ENCODE measurements at regions not wholly inside any gene's neighbourhood (a gene's known extent, or its start where the extent isn't known, plus 50 kb on each side); places are given as distances from the start of the nearest gene placed in this dataset.

DNA sequence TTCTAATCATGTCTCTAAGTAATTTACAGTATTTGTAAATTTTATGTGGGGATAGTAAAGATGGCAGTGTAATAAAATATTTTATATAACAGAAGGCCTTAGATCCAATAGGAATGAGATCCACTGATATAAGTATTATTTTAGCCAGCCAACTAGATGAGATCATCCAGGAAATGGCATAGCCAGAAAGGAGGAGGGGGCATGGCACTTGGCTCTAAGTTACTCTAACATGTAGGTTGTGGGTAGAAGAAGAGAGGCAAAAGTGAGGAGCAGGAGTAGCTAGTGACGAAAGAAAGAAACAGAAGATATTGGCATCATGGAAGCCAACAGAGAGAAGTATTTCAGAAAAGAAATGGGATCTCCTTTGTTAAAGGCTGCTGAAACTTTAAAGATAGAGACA, 426.1 kb downstream of the PTPRC start:
- Mint-ChIP-seq H3K36me3 (no peaks in the 10 kb centered on the region), H3K4me3 (no peak overlapping the region), H3K27me3 (no peaks in the 10 kb centered on the region), H3K4me1 (no peaks in the 10 kb centered on the region), H3K9me3 (no peaks in the 10 kb centered on the region), H3K27ac (no peak overlapping the region)
- peaks cover 0 to 2% of the 10 kb centered on the region in 2 experiments for H3K4me1 ChIP-seq (ENCODE audit: control insufficient read depth in 1 of 2, extremely low read depth in 1 of 2, insufficient read depth in 2 of 2, low read length in 2 of 2)
- no peak overlapping the region for H3K4me3 ChIP-seq (ENCODE audit: control insufficient read depth in 1 of 2, extremely low read depth in 1 of 2, low read length in 1 of 2)
- DNase-seq (no peak), ATAC-seq (replicated peaks in 1 of 4) (no peak)
- H3K36me3 ChIP-seq (ENCODE audit: control insufficient read depth in 2 of 2, extremely low read depth in 1 of 2, insufficient read depth in 1 of 2, low read length in 1 of 2) = no peaks in the 10 kb centered on the region
- ChIA-PET CTCF (interaction anchor here in 1 of 2 donors (0.8 kb wide), 1 partner anchor 9 kb away, joined by 4 read pairs; no protein-coding TSS in a partner anchor), POLR2A (no interaction called here)
- no peaks in the 10 kb centered on the region for H3K27me3 ChIP-seq (replicated peaks in 1 of 2; ENCODE audit: control insufficient read depth in 2 of 2, extremely low read depth in 1 of 2, insufficient read depth in 2 of 2, low read length in 1 of 2)
- H3K27ac ChIP-seq (ENCODE audit: low read length) = no peak overlapping the region
- WGBS (ENCODE audit: insufficient coverage) = 100% methylated on average over 1 of the region's 1 CpG
- no peaks in the 10 kb centered on the region for H3K9me3 ChIP-seq

GRCh38 chr1:199067483-199067882, 428.6 kb downstream of the PTPRC start:
- Mint-ChIP-seq H3K27ac (no peak overlapping the region), H3K4me3 (no peak overlapping the region), H3K27me3 (no peaks in the 10 kb centered on the region), H3K36me3 (no peaks in the 10 kb centered on the region), H3K4me1 (no peaks in the 10 kb centered on the region), H3K9me3 (no peaks in the 10 kb centered on the region)
- CTCF ChIA-PET = interaction anchor here in 1 of 2 donors (0.7 kb wide), 2 partner anchors 8 to 45 kb away, joined by 3 read pairs; no protein-coding TSS in a partner anchor
- POLR2A ChIA-PET = no interaction called here
- H3K27me3 ChIP-seq (replicated peaks in 1 of 2; ENCODE audit: control insufficient read depth in 2 of 2, extremely low read depth in 1 of 2, insufficient read depth in 2 of 2, low read length in 1 of 2) = no peaks in the 10 kb centered on the region
- DNase-seq (no peak), ATAC-seq (replicated peaks in 1 of 4) (no peak)
- WGBS (ENCODE audit: insufficient coverage) = no CpG with 5 or more reads among the region's 2 CpGs
- no peaks in the 10 kb centered on the region for H3K9me3 ChIP-seq
- no peak overlapping the region for H3K4me3 ChIP-seq (ENCODE audit: control insufficient read depth in 1 of 2, extremely low read depth in 1 of 2, low read length in 1 of 2)
- peaks cover 0 to 2% of the 10 kb centered on the region in 2 experiments for H3K4me1 ChIP-seq (ENCODE audit: control insufficient read depth in 1 of 2, extremely low read depth in 1 of 2, insufficient read depth in 2 of 2, low read length in 2 of 2)
- H3K36me3 ChIP-seq (ENCODE audit: control insufficient read depth in 2 of 2, extremely low read depth in 1 of 2, insufficient read depth in 1 of 2, low read length in 1 of 2) = no peaks in the 10 kb centered on the region
- no peak overlapping the region for H3K27ac ChIP-seq (ENCODE audit: low read length)

DNA sequence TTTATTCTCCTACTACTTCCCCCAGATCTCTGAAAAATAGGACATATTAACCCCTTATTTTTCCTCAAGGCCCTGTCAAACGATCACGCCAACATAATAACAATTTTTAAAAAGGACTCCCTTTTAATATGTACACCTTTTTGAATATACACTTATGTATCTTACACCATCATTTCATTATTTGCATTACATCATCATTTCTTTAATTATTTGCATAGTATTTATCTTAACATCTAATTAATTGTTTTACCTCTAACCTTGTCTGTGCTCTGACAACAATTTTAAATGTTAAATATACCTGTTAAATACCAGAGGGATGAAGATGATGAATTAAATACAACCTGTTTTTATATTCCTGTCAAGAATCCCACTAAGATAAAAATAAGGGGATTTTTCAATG, 432.2 kb downstream of the PTPRC start:
- Histone ChIP-seq H3K27ac (ENCODE audit: low read length) (no peak overlapping the region), H3K4me1 (ENCODE audit: control insufficient read depth in 1 of 2, extremely low read depth in 1 of 2, insufficient read depth in 2 of 2, low read length in 2 of 2) (peaks cover 0 to 2% of the 10 kb centered on the region in 2 experiments), H3K4me3 (ENCODE audit: control insufficient read depth in 1 of 2, extremely low read depth in 1 of 2, low read length in 1 of 2) (no peak overlapping the region), H3K36me3 (ENCODE audit: control insufficient read depth in 2 of 2, extremely low read depth in 1 of 2, insufficient read depth in 1 of 2, low read length in 1 of 2) (no peaks in the 10 kb centered on the region), H3K9me3 (no peaks in the 10 kb centered on the region), H3K27me3 (replicated peaks in 1 of 2; ENCODE audit: control insufficient read depth in 2 of 2, extremely low read depth in 1 of 2, insufficient read depth in 2 of 2, low read length in 1 of 2) (no peaks in the 10 kb centered on the region)
- Mint-ChIP-seq H3K27me3 (no peaks in the 10 kb centered on the region), H3K27ac (no peak overlapping the region), H3K4me3 (no peak overlapping the region), H3K4me1 (peaks cover 0 to 7% (median 6%) of the 10 kb centered on the region in 3 donors), H3K36me3 (no peaks in the 10 kb centered on the region), H3K9me3 (no peaks in the 10 kb centered on the region)
- no peak for DNase-seq
- no peak for ATAC-seq (replicated peaks in 1 of 4)
- no CpG with 5 or more reads among the region's 2 CpGs for WGBS (ENCODE audit: insufficient coverage)
- ChIA-PET POLR2A (no interaction called here), CTCF (no interaction called here)

GRCh38 chr1:199073166-199073565, 434.3 kb downstream of the PTPRC start:
- no peaks in the 10 kb centered on the region for H3K36me3 Mint-ChIP-seq
- Histone ChIP-seq H3K27me3 (replicated peaks in 1 of 2; ENCODE audit: control insufficient read depth in 2 of 2, extremely low read depth in 1 of 2, insufficient read depth in 2 of 2, low read length in 1 of 2) (no peaks in the 10 kb centered on the region), H3K36me3 (ENCODE audit: control insufficient read depth in 2 of 2, extremely low read depth in 1 of 2, insufficient read depth in 1 of 2, low read length in 1 of 2) (no peaks in the 10 kb centered on the region), H3K4me3 (ENCODE audit: control insufficient read depth in 1 of 2, extremely low read depth in 1 of 2, low read length in 1 of 2) (no peak overlapping the region), H3K27ac (ENCODE audit: low read length) (no peak overlapping the region), H3K9me3 (no peaks in the 10 kb centered on the region), H3K4me1 (ENCODE audit: control insufficient read depth in 1 of 2, extremely low read depth in 1 of 2, insufficient read depth in 2 of 2, low read length in 2 of 2) (peaks cover 0 to 2% of the 10 kb centered on the region in 2 experiments)
- CTCF ChIA-PET = interaction anchor here in 1 of 2 donors (0.8 kb wide), 1 partner anchor 8 kb away, joined by 4 read pairs; no protein-coding TSS in a partner anchor
- POLR2A ChIA-PET = no interaction called here
- no CpG with 5 or more reads among the region's 1 CpG for WGBS (ENCODE audit: insufficient coverage)
- no peak overlapping the region for H3K27ac Mint-ChIP-seq
- H3K27me3 Mint-ChIP-seq = no peaks in the 10 kb centered on the region
- DNase-seq (no peak), ATAC-seq (replicated peaks in 1 of 4) (no peak)
- H3K4me3 Mint-ChIP-seq = no peak overlapping the region
- no peaks in the 10 kb centered on the region for H3K9me3 Mint-ChIP-seq
- peaks cover 0 to 7% (median 6%) of the 10 kb centered on the region in 3 donors for H3K4me1 Mint-ChIP-seq

DNA sequence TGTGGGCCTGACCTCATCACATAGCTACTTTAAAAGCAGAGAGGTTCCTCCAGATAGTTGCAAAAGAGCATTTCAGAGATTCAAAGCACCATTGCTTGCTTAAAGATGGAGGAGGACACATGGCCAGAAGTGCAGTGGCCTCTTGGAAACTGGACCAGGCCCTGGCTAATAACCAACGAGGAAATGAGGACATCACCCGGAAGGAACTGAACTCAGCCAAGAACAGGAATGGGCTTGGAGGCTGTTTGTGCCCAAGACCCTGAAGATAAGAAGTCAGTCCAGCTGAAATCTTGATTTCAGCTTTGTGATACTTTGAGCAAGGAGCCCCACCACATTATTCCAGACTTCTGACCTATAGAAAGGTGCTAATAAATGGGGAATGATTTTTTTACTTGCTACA, 437.0 kb downstream of the PTPRC start:
- no peak overlapping the region for H3K27ac Mint-ChIP-seq
- no peaks in the 10 kb centered on the region for H3K27me3 ChIP-seq (replicated peaks in 1 of 2; ENCODE audit: control insufficient read depth in 2 of 2, extremely low read depth in 1 of 2, insufficient read depth in 2 of 2, low read length in 1 of 2)
- no peaks in the 10 kb centered on the region for H3K9me3 Mint-ChIP-seq
- CTCF ChIA-PET = interaction anchor here in 1 of 2 donors (0.5 kb wide), 1 partner anchor 9 kb away, joined by 3 read pairs; no protein-coding TSS in a partner anchor
- H3K4me3 ChIP-seq (ENCODE audit: control insufficient read depth in 1 of 2, extremely low read depth in 1 of 2, low read length in 1 of 2) = no peak overlapping the region
- ATAC-seq (replicated peaks in 1 of 4) (no peak), DNase-seq (no peak)
- no peak overlapping the region for H3K27ac ChIP-seq (ENCODE audit: low read length)
- no peaks in the 10 kb centered on the region for H3K4me1 ChIP-seq (ENCODE audit: control insufficient read depth in 1 of 2, extremely low read depth in 1 of 2, insufficient read depth in 2 of 2, low read length in 2 of 2)
- H3K27me3 Mint-ChIP-seq = no peaks in the 10 kb centered on the region
- H3K36me3 Mint-ChIP-seq = no peaks in the 10 kb centered on the region
- H3K9me3 ChIP-seq = no peaks in the 10 kb centered on the region
- H3K4me1 Mint-ChIP-seq = peaks cover 0 to 7% (median 6%) of the 10 kb centered on the region in 3 donors
- WGBS (ENCODE audit: insufficient coverage) = 100% methylated on average over 2 of the region's 2 CpGs
- no peak overlapping the region for H3K4me3 Mint-ChIP-seq
- no peaks in the 10 kb centered on the region for H3K36me3 ChIP-seq (ENCODE audit: control insufficient read depth in 2 of 2, extremely low read depth in 1 of 2, insufficient read depth in 1 of 2, low read length in 1 of 2)
- POLR2A ChIA-PET = no interaction called here

GRCh38 chr1:199079994-199080393, 441.2 kb downstream of the PTPRC start:
- no peaks in the 10 kb centered on the region for H3K27me3 ChIP-seq (replicated peaks in 1 of 2; ENCODE audit: control insufficient read depth in 2 of 2, extremely low read depth in 1 of 2, insufficient read depth in 2 of 2, low read length in 1 of 2)
- no peaks in the 10 kb centered on the region for H3K9me3 Mint-ChIP-seq
- ATAC-seq (replicated peaks in 1 of 4) (no peak), DNase-seq (no peak)
- CTCF ChIA-PET = interaction anchor here in 1 of 2 donors (0.6 kb wide), 1 partner anchor 112 kb away, joined by 3 read pairs; no protein-coding TSS in a partner anchor
- H3K4me3 Mint-ChIP-seq = no peak overlapping the region
- no peaks in the 10 kb centered on the region for H3K9me3 ChIP-seq
- no peaks in the 10 kb centered on the region for H3K36me3 ChIP-seq (ENCODE audit: control insufficient read depth in 2 of 2, extremely low read depth in 1 of 2, insufficient read depth in 1 of 2, low read length in 1 of 2)
- no peaks in the 10 kb centered on the region for H3K27me3 Mint-ChIP-seq
- WGBS (ENCODE audit: insufficient coverage) = no CpG with 5 or more reads among the region's 1 CpG
- H3K4me1 ChIP-seq (ENCODE audit: control insufficient read depth in 1 of 2, extremely low read depth in 1 of 2, insufficient read depth in 2 of 2, low read length in 2 of 2) = no peaks in the 10 kb centered on the region
- H3K4me1 Mint-ChIP-seq = no peaks in the 10 kb centered on the region
- H3K36me3 Mint-ChIP-seq = no peaks in the 10 kb centered on the region
- POLR2A ChIA-PET = no interaction called here
- H3K27ac Mint-ChIP-seq = no peak overlapping the region
- no peak overlapping the region for H3K27ac ChIP-seq (ENCODE audit: low read length)
- no peak overlapping the region for H3K4me3 ChIP-seq (ENCODE audit: control insufficient read depth in 1 of 2, extremely low read depth in 1 of 2, low read length in 1 of 2)

GRCh38 chr1:199081739-199082138, 442.9 kb downstream of the PTPRC start:
- no peak overlapping the region for H3K4me3 Mint-ChIP-seq
- ChIA-PET CTCF (interaction anchor here (0.6 to 1.0 kb wide), 2 partner anchors 13 to 159 kb away, joined by 3 read pairs; no protein-coding TSS in a partner anchor), POLR2A (interaction anchor here in 1 of 2 donors (0.7 kb wide), 1 partner anchor 14 kb away, joined by 3 read pairs; no protein-coding TSS in a partner anchor)
- ATAC-seq (replicated peaks in 1 of 4) (no peak), DNase-seq (no peak)
- no peaks in the 10 kb centered on the region for H3K36me3 ChIP-seq (ENCODE audit: control insufficient read depth in 2 of 2, extremely low read depth in 1 of 2, insufficient read depth in 1 of 2, low read length in 1 of 2)
- no peaks in the 10 kb centered on the region for H3K27me3 Mint-ChIP-seq
- no peaks in the 10 kb centered on the region for H3K9me3 Mint-ChIP-seq
- no peak overlapping the region for H3K4me3 ChIP-seq (ENCODE audit: control insufficient read depth in 1 of 2, extremely low read depth in 1 of 2, low read length in 1 of 2)
- H3K4me1 Mint-ChIP-seq = no peaks in the 10 kb centered on the region
- no peak overlapping the region for H3K27ac ChIP-seq (ENCODE audit: low read length)
- no peaks in the 10 kb centered on the region for H3K9me3 ChIP-seq
- no peaks in the 10 kb centered on the region for H3K36me3 Mint-ChIP-seq
- H3K27me3 ChIP-seq (replicated peaks in 1 of 2; ENCODE audit: control insufficient read depth in 2 of 2, extremely low read depth in 1 of 2, insufficient read depth in 2 of 2, low read length in 1 of 2) = no peaks in the 10 kb centered on the region
- no peak overlapping the region for H3K27ac Mint-ChIP-seq
- no peaks in the 10 kb centered on the region for H3K4me1 ChIP-seq (ENCODE audit: control insufficient read depth in 1 of 2, extremely low read depth in 1 of 2, insufficient read depth in 2 of 2, low read length in 2 of 2)
